Stimulated activated CD4-positive, alpha-beta T cell treated with anti-CD3 and anti-CD28 coated beads, Interleukin-12 subunit alpha, Interleukin-12 subunit beta, amount 100 ng/mL, for 24 hours (primary cell): ENCODE measurements at regions not wholly inside any gene's neighbourhood (a gene's known extent, or its start where the extent isn't known, plus 50 kb on each side); places are given as distances from the start of the nearest gene placed in this dataset.

Experiments used
- DNase-seq, 2 experiments: peaks; one replicate each; pipeline ENCODE4 v3.0.0-alpha.2; 2020; ENCODE audit warnings: low read depth in 2 of 2

GRCh38 chr17:79444198-79444597 is 166.7 kb downstream of the RBFOX3 start:
- no peak for DNase-seq

GRCh38 chr17:79443026-79443425 is 167.8 kb downstream of the RBFOX3 start:
- no peak for DNase-seq

GRCh38 chr17:79441356-79442160 is 169.3 kb downstream of the RBFOX3 start:
- DNase-seq, result no peak

GRCh38 chr17:79440251-79440650 is 170.6 kb downstream of the RBFOX3 start:
- no peak for DNase-seq

GRCh38 chr17:79439493-79439892 is 171.4 kb downstream of the RBFOX3 start:
- no peak for DNase-seq

- no peak for DNase-seq
Observed at GRCh38 chr17:79438546-79439334, 172.1 kb downstream of the RBFOX3 start.

- DNase-seq, result no peak
Observed at GRCh38 chr17:79438058-79438457, 172.8 kb downstream of the RBFOX3 start.

- no peak for DNase-seq
Observed at GRCh38 chr17:79437081-79437480, 173.8 kb downstream of the RBFOX3 start.

GRCh38 chr17:79435962-79436361 is 174.9 kb downstream of the RBFOX3 start:
- DNase-seq, result no peak

GRCh38 chr17:79435296-79435695 is 175.6 kb downstream of the RBFOX3 start:
- DNase-seq, result no peak

GRCh38 chr17:79434215-79434614 is 176.6 kb downstream of the RBFOX3 start:
- DNase-seq, result no peak

- no peak for DNase-seq
Observed at GRCh38 chr17:79433379-79433778, 177.5 kb downstream of the RBFOX3 start.

GRCh38 chr17:79431175-79431574 is 179.7 kb downstream of the RBFOX3 start:
- no peak for DNase-seq

- DNase-seq, result no peak
Observed at GRCh38 chr17:79429864-79430494, 180.9 kb downstream of the RBFOX3 start.

- no peak for DNase-seq
Observed at GRCh38 chr17:79428988-79429387, 181.9 kb downstream of the RBFOX3 start.

GRCh38 chr17:79427621-79428539 is 183.0 kb downstream of the RBFOX3 start:
- no peak for DNase-seq

- DNase-seq, result no peak
Observed at GRCh38 chr17:79425686-79426085, 185.2 kb downstream of the RBFOX3 start.

GRCh38 chr17:79424471-79425185 is 186.2 kb downstream of the RBFOX3 start:
- DNase-seq, result no peak

- no peak for DNase-seq
Observed at GRCh38 chr17:79423811-79424465, 186.9 kb downstream of the RBFOX3 start.

- DNase-seq, result no peak
Observed at GRCh38 chr17:79422236-79422635, 188.6 kb downstream of the RBFOX3 start.
